ENCODE measurements at regions not wholly inside any gene's neighbourhood (a gene's known extent, or its start where the extent isn't known, plus 50 kb on each side); places are given as distances from the start of the nearest gene placed in this dataset.

GRCh38 chr2:126300348-126300747 lies 355.6 kb upstream of the GYPC start:
- TF ChIP-seq, protein P1, sequence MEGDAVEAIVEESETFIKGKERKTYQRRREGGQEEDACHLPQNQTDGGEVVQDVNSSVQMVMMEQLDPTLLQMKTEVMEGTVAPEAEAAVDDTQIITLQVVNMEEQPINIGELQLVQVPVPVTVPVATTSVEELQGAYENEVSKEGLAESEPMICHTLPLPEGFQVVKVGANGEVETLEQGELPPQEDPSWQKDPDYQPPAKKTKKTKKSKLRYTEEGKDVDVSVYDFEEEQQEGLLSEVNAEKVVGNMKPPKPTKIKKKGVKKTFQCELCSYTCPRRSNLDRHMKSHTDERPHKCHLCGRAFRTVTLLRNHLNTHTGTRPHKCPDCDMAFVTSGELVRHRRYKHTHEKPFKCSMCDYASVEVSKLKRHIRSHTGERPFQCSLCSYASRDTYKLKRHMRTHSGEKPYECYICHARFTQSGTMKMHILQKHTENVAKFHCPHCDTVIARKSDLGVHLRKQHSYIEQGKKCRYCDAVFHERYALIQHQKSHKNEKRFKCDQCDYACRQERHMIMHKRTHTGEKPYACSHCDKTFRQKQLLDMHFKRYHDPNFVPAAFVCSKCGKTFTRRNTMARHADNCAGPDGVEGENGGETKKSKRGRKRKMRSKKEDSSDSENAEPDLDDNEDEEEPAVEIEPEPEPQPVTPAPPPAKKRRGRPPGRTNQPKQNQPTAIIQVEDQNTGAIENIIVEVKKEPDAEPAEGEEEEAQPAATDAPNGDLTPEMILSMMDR (IDR thresholded peaks at IDR 0.05; ENCODE audit: low read depth, low read length), result no peak

DNA sequence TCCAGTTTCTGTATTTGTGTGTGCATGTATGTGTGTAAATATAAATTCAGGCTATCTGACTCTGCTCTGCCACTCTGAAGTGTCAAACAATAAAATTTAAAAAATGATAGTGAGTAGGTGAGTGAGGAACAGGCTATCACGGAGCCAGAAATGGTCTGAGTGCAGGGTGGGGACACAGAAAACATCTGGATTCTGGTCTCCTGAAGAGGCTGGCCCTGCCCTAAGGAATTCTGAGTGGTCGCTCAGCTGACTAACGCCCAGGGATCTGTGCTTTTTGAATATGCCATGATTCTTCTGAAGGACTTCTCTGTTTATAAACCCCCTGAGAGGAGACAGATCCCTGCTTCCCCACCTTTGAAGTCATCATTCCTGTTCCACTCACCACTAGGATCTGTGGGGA lies 353.9 kb upstream of the GYPC start:
- DNase-seq (ENCODE audit: low read depth, low spot score), result no peak
- no peak overlapping the region for H3K4me3 ChIP-seq (ENCODE audit: low read depth, low read length)
- in situ Hi-C loops (cut with HindIII; ENCODE audit: low sequenced_read_pairs), result no loop called here
- TF ChIP-seq, protein P1 (IDR thresholded peaks at IDR 0.05; ENCODE audit: low read depth, low read length), result no peak

More at GRCh38 chr2:126300348-126300747, 355.6 kb upstream of the GYPC start:
- H3K4me3 ChIP-seq (ENCODE audit: low read depth, low read length), result no peak overlapping the region
- in situ Hi-C loops (cut with HindIII; ENCODE audit: low sequenced_read_pairs), result no loop called here
- no peak for DNase-seq (ENCODE audit: low read depth, low spot score)

- H3K4me3 ChIP-seq (ENCODE audit: low read depth, low read length), result no peak overlapping the region
- in situ Hi-C loops (cut with HindIII; ENCODE audit: low sequenced_read_pairs), result no loop called here
- DNase-seq (ENCODE audit: low read depth, low spot score), result no peak
- TF ChIP-seq, protein P1 (IDR thresholded peaks at IDR 0.05; ENCODE audit: low read depth, low read length), result no peak
These were observed 352.8 kb upstream of the GYPC start for GRCh38 chr2:126303113-126303512.

GRCh38 chr2:126304154-126304553 lies 351.8 kb upstream of the GYPC start:
- in situ Hi-C loops (cut with HindIII; ENCODE audit: low sequenced_read_pairs), result no loop called here
- TF ChIP-seq, protein P1 (IDR thresholded peaks at IDR 0.05; ENCODE audit: low read depth, low read length), result no peak
- no peak for DNase-seq (ENCODE audit: low read depth, low spot score)
- H3K4me3 ChIP-seq (ENCODE audit: low read depth, low read length), result no peak overlapping the region

DNA sequence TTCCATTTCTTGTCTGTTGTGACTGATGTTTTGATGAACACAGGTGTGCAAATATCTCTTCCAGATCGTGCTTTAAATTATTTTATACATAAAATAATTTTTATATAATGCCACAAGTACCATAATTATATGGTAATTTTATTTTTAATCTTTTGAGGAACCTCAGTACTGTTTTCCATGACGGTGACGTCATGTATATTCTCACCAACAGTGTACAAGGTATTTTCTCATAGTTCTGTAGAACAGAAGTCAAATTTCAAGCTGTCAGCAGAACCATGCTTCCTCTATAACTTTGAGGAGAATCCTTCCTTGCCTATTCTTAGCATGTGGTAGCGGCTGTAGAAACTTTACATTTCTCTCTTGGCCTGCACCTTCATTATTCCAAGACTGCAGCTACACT lies 349.4 kb upstream of the GYPC start:
- in situ Hi-C loops (cut with HindIII; ENCODE audit: low sequenced_read_pairs), result no loop called here
- no peak overlapping the region for H3K4me3 ChIP-seq (ENCODE audit: low read depth, low read length)
- TF ChIP-seq, protein P1 (IDR thresholded peaks at IDR 0.05; ENCODE audit: low read depth, low read length), result no peak
- DNase-seq (ENCODE audit: low read depth, low spot score), result no peak

DNA sequence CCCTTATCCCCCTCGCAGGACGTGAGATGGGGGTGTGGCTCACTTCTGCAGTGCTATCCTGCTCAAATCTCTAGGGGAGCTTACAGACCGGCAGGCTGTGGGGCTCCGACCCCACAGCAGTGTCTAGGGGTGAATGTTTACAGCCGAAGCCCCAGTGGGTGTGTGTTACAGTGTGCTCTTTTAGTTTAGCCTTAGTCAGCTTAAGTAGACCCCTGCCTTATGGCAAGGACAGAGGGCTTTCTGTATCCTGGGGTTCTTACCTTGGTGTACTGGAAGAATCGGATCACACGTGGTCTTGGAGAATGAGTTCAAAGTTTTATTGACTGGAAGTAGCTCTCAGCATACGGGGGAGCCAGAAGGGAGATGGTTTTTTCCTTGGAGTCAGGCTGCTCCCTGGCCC lies 348.2 kb upstream of the GYPC start:
- TF ChIP-seq, protein P1 (IDR thresholded peaks at IDR 0.05; ENCODE audit: low read depth, low read length), result no peak
- in situ Hi-C loops (cut with HindIII; ENCODE audit: low sequenced_read_pairs), result no loop called here
- H3K4me3 ChIP-seq (ENCODE audit: low read depth, low read length), result no peak overlapping the region
- no peak for DNase-seq (ENCODE audit: low read depth, low spot score)

GRCh38 chr2:126309185-126309584 lies 346.8 kb upstream of the GYPC start:
- DNase-seq (ENCODE audit: low read depth, low spot score), result no peak
- TF ChIP-seq, protein P1 (IDR thresholded peaks at IDR 0.05; ENCODE audit: low read depth, low read length), result no peak
- in situ Hi-C loops (cut with HindIII; ENCODE audit: low sequenced_read_pairs), result no loop called here
- no peak overlapping the region for H3K4me3 ChIP-seq (ENCODE audit: low read depth, low read length)

All from astrocyte of the spinal cord (primary cell).